CD8-positive, alpha-beta memory T cell (primary cell): ENCODE measurements at regions not wholly inside any gene's neighbourhood (a gene's known extent, or its start where the extent isn't known, plus 50 kb on each side); places are given as distances from the start of the nearest gene placed in this dataset.
"Not testable (repeated sequence)": the region's sequence is repeated elsewhere in the genome, so short reads cannot be mapped to it uniquely, and the experiment has no call there.

Experiments used
- CTCF ChIA-PET: fragments of 350-600 bp; sonication (Branson Sonifier 250); formaldehyde crosslinking; loops from one replicate; lab custom pipeline; 2021; ENCODE audit warnings: antibody characterized with exemption; lab: Charles Lee
- POLR2A ChIA-PET: fragments of 350-600 bp; sonication (Branson Sonifier 250); formaldehyde crosslinking; loops from one replicate; lab custom pipeline; 2021; ENCODE audit warnings: antibody characterized with exemption; lab: Charles Lee
- DNase-seq, 5 donors: peaks; one replicate each; pipeline versions ENCODE4 v3.0.0 to v3.0.0-alpha.2; 2020 to 2022; ENCODE audit warnings: mixed read lengths in 1 of 5
- H3K27ac ChIP-seq: one replicate; pipeline ENCODE4 v1.7.0; 2013; ENCODE audit warnings: low read depth, mild to moderate bottlenecking, low read length, moderate library complexity
- H3K27me3 ChIP-seq: 2 replicates; pipeline ENCODE4 v1.7.0; 2013; ENCODE audit warnings: low read length, mild to moderate bottlenecking; ENCODE audit not compliant: insufficient read depth, poor library complexity, severe bottlenecking
- H3K36me3 ChIP-seq: 2 replicates; pipeline ENCODE4 v1.7.0; 2013; ENCODE audit warnings: mild to moderate bottlenecking, low read length, moderate library complexity; ENCODE audit not compliant: insufficient read depth
- H3K4me1 ChIP-seq: 2 replicates; pipeline ENCODE4 v1.7.0; 2013; ENCODE audit warnings: mild to moderate bottlenecking, low read length, moderate library complexity; ENCODE audit not compliant: insufficient read depth
- H3K4me3 ChIP-seq: 2 replicates; pipeline ENCODE4 v1.7.0; 2013; ENCODE audit warnings: mild to moderate bottlenecking, low read length
- H3K9me3 ChIP-seq: 2 replicates; pipeline ENCODE4 v1.7.0; 2013; ENCODE audit warnings: mild to moderate bottlenecking, low read length
- H3K27ac Mint-ChIP-seq, 8 donors: one replicate each; pipeline ENCODE4 v1.8.0; 2020 to 2021; ENCODE audit warnings: mixed read lengths in 8 of 8, mild to moderate bottlenecking in 6 of 8, inconsistent platforms in 3 of 8, moderate library complexity in 3 of 8
- H3K27me3 Mint-ChIP-seq, 2 donors: one replicate each; pipeline ENCODE4 v1.8.0; 2020 to 2021; ENCODE audit warnings: mixed read lengths in 2 of 2, mild to moderate bottlenecking in 1 of 2, moderate library complexity in 1 of 2
- H3K36me3 Mint-ChIP-seq, 3 donors: one replicate each; pipeline ENCODE4 v1.8.0; 2020 to 2021; ENCODE audit warnings: mixed read lengths in 3 of 3, inconsistent platforms in 1 of 3, mild to moderate bottlenecking in 1 of 3
- H3K4me1 Mint-ChIP-seq, 3 donors: one replicate each; pipeline ENCODE4 v1.8.0; 2020 to 2021; ENCODE audit warnings: mixed read lengths in 3 of 3, inconsistent platforms in 1 of 3, mild to moderate bottlenecking in 1 of 3
- H3K4me3 Mint-ChIP-seq, 7 donors: one replicate each; pipeline ENCODE4 v1.8.0; 2020 to 2021; ENCODE audit warnings: mixed read lengths in 7 of 7, mild to moderate bottlenecking in 6 of 7, moderate library complexity in 4 of 7, inconsistent platforms in 2 of 7
- H3K9me3 Mint-ChIP-seq, 5 donors: one replicate each; pipeline ENCODE4 v1.8.0; 2020 to 2022; ENCODE audit warnings: mixed read lengths in 5 of 5, mild to moderate bottlenecking in 3 of 5, moderate library complexity in 2 of 5, inconsistent platforms in 1 of 5

- no peak overlapping the region for H3K4me3 Mint-ChIP-seq
- Histone ChIP-seq H3K4me3 (no peak overlapping the region), H3K36me3 (no peaks in the 10 kb centered on the region), H3K27me3 (no peaks in the 10 kb centered on the region), H3K9me3 (no peaks in the 10 kb centered on the region), H3K27ac (no peak overlapping the region), H3K4me1 (peaks cover 12% of the 10 kb centered on the region)
- no peaks in the 10 kb centered on the region for H3K27me3 Mint-ChIP-seq
- H3K36me3 Mint-ChIP-seq = no peaks in the 10 kb centered on the region
- CTCF ChIA-PET = interaction anchor here (1.0 to 5.8 kb wide), 3 partner anchors 90 to 320 kb away, joined by 3 to 29 read pairs (median 4); no protein-coding TSS in a partner anchor
- no peaks in the 10 kb centered on the region for H3K9me3 Mint-ChIP-seq
- DNase-seq = no peak
- POLR2A ChIA-PET = no interaction called here
- H3K27ac Mint-ChIP-seq = peak overlapping the region in 1 of 8 donors; percentile 69
- H3K4me1 Mint-ChIP-seq = peaks cover 5 to 10% (median 7%) of the 10 kb centered on the region in 3 donors
Observed at GRCh38 chr17:64739316-64740058, 77.4 kb upstream of the SMURF2 start.

DNA sequence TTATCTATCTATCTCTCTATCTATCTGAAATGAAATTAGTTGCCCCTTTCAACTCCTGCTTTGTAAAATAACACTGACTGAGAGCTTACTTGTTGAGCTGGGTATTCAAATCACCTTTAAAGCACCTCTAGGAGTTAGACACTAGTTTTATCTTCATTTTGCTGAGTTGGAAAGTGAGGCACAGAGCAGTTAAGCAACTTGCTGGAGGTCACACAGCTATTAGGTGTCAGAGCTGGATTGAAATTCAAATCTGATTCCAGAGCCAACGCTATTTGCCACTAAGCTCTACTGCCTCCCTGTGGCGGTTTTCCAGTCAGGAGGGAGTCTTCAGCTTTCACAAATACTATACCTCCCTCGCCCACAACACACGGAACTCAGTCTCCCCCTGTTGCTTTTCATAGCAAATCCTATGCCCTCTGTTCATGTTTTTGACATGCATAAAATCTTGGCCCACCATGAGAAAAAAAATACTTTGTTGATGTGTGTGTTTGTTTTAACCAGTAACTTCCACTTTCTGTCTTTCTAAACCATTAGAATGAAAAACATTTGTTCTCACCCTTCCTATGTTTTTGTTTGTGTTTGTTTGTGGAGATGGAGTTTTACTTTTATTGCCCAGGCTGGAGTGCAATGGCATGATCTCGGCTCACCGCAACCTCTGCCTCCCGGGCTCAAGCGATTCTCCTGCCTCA is 74.8 kb upstream of the SMURF2 start:
- peak; percentile 10 to 70 (median 38) for DNase-seq
- ChIA-PET CTCF (interaction anchor here (0.8 to 5.8 kb wide), 10 partner anchors 11 to 317 kb away, joined by 3 to 29 read pairs (median 3); no protein-coding TSS in a partner anchor), POLR2A (no interaction called here)
- Histone ChIP-seq H3K27ac (no peak overlapping the region), H3K9me3 (no peaks in the 10 kb centered on the region), H3K36me3 (no peaks in the 10 kb centered on the region), H3K4me3 (no peak overlapping the region), H3K4me1 (peaks cover 12% of the 10 kb centered on the region), H3K27me3 (no peaks in the 10 kb centered on the region)
- no peak overlapping the region for H3K4me3 Mint-ChIP-seq
- H3K27ac Mint-ChIP-seq = peak overlapping the region in 1 of 8 donors; percentile 48
- H3K27me3 Mint-ChIP-seq = no peaks in the 10 kb centered on the region
- peaks cover 5 to 10% (median 7%) of the 10 kb centered on the region in 3 donors for H3K4me1 Mint-ChIP-seq
- H3K36me3 Mint-ChIP-seq = no peaks in the 10 kb centered on the region
- H3K9me3 Mint-ChIP-seq = no peaks in the 10 kb centered on the region

DNA sequence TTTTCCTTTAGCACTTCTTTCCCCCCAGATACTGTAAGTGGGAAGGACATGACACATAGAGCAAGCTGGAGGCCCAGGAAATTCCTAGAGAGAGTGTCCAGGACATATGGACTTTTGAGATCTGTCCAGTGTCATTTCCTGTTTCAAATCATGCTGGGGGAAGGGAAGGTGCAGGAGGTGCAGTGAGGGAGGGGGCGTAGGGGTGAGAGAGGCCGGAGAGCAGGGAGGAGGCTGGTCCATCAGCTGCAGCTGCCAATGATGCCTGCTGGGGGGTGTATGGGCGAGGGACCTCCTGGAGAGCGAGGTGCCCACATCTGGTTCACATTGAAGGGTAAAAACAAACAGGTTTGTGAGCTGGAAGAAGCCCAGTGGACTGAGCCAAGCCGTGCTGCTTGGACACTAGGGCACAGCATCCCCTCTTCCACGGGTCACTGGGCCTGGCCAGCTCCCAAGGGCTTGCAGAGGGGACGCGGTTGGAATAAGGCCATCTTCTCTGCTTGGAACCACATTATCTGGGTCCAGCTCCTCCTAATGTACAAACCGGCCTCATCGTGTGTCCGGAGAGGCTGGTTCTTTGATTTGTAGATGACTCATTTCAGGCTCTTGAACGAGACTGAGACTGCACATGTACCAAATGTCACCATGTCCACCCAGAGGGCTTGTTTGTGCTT is 70.4 kb upstream of the SMURF2 start:
- no peak for DNase-seq
- no peaks in the 10 kb centered on the region for H3K9me3 Mint-ChIP-seq
- Histone ChIP-seq H3K9me3 (no peaks in the 10 kb centered on the region), H3K4me1 (peaks cover 5% of the 10 kb centered on the region), H3K27ac (no peak overlapping the region), H3K4me3 (no peak overlapping the region), H3K27me3 (no peaks in the 10 kb centered on the region), H3K36me3 (no peaks in the 10 kb centered on the region)
- POLR2A ChIA-PET = interaction anchor here (0.7 kb wide), 1 partner anchor 21 kb away, joined by 3 read pairs; no protein-coding TSS in a partner anchor
- H3K27ac Mint-ChIP-seq = no peak overlapping the region
- peaks cover 0 to 2% of the 10 kb centered on the region in 2 donors for H3K27me3 Mint-ChIP-seq
- H3K4me3 Mint-ChIP-seq = no peak overlapping the region
- CTCF ChIA-PET = interaction anchor here (1.0 to 1.2 kb wide), 2 partner anchors 70 to 83 kb away, joined by 3 to 4 read pairs; partner anchors contain the start of gene SMURF2
- peaks cover 5 to 10% (median 7%) of the 10 kb centered on the region in 3 donors for H3K4me1 Mint-ChIP-seq
- H3K36me3 Mint-ChIP-seq = no peaks in the 10 kb centered on the region

DNA sequence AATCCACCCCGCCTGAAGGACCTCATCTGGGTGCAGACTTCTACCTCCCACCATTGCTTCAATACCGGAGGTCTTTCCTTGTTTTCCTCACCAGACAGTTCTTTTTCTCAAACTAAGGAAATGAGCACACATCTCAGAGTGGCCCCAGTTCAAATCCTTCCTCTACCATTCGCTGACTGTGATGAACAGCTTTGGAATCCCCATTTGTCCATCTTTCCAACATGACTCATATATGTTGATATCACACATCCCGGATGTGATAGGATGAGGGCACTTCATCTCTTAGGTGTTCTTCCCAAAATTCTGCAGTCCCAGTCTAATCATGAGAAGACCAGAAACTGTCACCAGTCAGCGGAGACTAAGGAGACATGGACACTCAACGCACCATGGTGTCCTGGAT is 67.9 kb upstream of the SMURF2 start:
- not testable (repeated sequence) for H3K36me3 ChIP-seq

GRCh38 chr17:64729201-64729600 is 67.1 kb upstream of the SMURF2 start:
- H3K4me1 Mint-ChIP-seq = no peaks in the 10 kb centered on the region
- no peak overlapping the region for H3K4me3 Mint-ChIP-seq
- no peaks in the 10 kb centered on the region for H3K9me3 Mint-ChIP-seq
- peaks cover 0 to 2% of the 10 kb centered on the region in 2 donors for H3K27me3 Mint-ChIP-seq
- Histone ChIP-seq H3K9me3 (no peaks in the 10 kb centered on the region), H3K4me3 (no peak overlapping the region), H3K27me3 (no peaks in the 10 kb centered on the region), H3K27ac (no peak overlapping the region), H3K4me1 (no peaks in the 10 kb centered on the region), H3K36me3 (no peaks in the 10 kb centered on the region)
- no peaks in the 10 kb centered on the region for H3K36me3 Mint-ChIP-seq
- CTCF ChIA-PET = no interaction called here
- no peak for DNase-seq
- POLR2A ChIA-PET = no interaction called here
- no peak overlapping the region for H3K27ac Mint-ChIP-seq

More for the DNA sequence above, 67.9 kb upstream of the SMURF2 start:
- H3K4me3 ChIP-seq, POLR2A ChIA-PET, H3K4me1 Mint-ChIP-seq, H3K27me3 Mint-ChIP-seq, H3K9me3 Mint-ChIP-seq, H3K27ac ChIP-seq, CTCF ChIA-PET, H3K27me3 ChIP-seq, H3K9me3 ChIP-seq, H3K4me1 ChIP-seq, DNase-seq, H3K36me3 Mint-ChIP-seq, H3K4me3 Mint-ChIP-seq, H3K27ac Mint-ChIP-seq: not testable (repeated sequence)

DNA sequence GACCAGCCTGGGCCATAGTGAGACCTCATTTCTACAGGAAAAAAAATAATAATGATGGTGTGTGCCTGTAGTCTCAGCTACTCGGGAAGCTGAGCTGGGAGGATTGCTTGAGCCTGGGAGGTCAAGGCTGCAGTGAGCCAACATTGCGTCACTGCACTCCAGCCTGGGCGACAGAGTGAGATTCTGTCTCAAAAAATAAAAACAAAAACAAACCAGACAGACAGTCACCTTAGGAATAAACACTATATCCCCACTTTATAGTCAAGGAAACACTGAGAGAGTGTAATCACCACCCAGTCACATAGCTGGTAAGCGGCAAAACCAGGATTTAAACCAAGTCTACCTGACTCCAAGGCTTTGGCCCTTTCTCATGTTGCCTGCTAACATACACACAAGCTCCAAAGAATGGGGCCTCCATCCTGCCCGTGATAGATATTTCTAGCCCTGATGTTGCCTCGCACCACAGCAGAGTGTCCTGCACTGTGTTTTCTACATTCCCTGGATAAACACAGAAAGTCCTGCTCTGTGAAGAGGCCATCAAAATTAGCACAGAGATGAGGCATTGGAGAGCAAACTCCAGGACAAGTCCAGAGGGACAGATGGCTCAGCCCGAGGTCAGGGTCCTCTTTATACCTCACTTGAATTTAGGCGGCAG is 66.1 kb upstream of the SMURF2 start:
- Histone ChIP-seq H3K36me3 (no peaks in the 10 kb centered on the region), H3K9me3 (no peaks in the 10 kb centered on the region), H3K4me1 (no peaks in the 10 kb centered on the region), H3K4me3 (no peak overlapping the region), H3K27me3 (no peaks in the 10 kb centered on the region), H3K27ac (no peak overlapping the region)
- H3K36me3 Mint-ChIP-seq = no peaks in the 10 kb centered on the region
- CTCF ChIA-PET = no interaction called here
- H3K9me3 Mint-ChIP-seq = no peaks in the 10 kb centered on the region
- no peak overlapping the region for H3K4me3 Mint-ChIP-seq
- H3K27ac Mint-ChIP-seq = no peak overlapping the region
- H3K27me3 Mint-ChIP-seq = peaks cover 0 to 2% of the 10 kb centered on the region in 2 donors
- no peaks in the 10 kb centered on the region for H3K4me1 Mint-ChIP-seq
- POLR2A ChIA-PET = no interaction called here
- DNase-seq = no peak

DNA sequence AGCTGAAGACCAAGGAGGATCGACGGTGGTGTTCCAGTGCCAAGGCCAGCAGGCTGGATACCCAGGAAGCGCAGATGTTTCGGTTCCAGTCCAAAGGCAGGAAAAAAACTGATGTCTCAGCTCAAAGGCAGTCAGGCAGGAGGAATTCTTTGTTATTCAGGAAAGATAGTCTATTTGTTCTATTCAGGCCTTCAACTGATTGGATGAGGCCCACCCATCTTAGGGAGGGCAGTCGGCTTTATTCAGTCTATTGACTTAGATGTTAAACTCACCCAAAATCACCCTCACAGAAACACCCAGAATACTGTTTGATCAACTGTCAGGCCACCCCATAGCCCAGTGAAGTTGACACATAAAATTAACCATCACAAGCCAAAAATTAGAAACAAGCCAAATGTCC is 63.9 kb upstream of the SMURF2 start:
- DNase-seq, H3K9me3 ChIP-seq, H3K36me3 Mint-ChIP-seq, H3K27ac ChIP-seq, H3K4me1 Mint-ChIP-seq, H3K27ac Mint-ChIP-seq, H3K9me3 Mint-ChIP-seq, H3K27me3 ChIP-seq, H3K4me1 ChIP-seq, H3K36me3 ChIP-seq, H3K27me3 Mint-ChIP-seq, H3K4me3 Mint-ChIP-seq, H3K4me3 ChIP-seq, POLR2A ChIA-PET: not testable (repeated sequence)
- CTCF ChIA-PET = interaction anchor here (0.9 kb wide), 1 partner anchor 9 kb away, joined by 3 read pairs; no protein-coding TSS in a partner anchor
